ENCODE measurements at regions not wholly inside any gene's neighbourhood (a gene's known extent, or its start where the extent isn't known, plus 50 kb on each side); places are given as distances from the start of the nearest gene placed in this dataset.

DNA sequence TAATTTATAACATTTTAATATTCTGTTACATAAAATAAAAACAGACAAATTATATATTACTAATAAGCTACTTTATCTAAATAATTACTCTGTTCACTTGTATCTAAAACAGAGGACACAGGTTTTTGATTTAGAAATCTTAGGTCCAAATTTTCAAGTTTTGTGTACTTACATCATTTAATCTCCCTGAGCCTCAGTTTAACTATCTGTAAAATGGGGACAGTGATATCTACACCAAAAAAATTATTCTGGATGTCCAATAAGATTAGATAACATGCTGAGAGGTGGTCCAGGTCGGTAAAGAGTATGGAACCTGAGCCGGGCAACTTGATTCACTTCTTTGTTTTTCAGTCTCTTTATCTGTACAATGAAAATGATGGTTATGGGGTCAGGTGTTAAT lies 263.8 kb upstream of the CDIN1 start:
- no peak for DNase-seq

DNA sequence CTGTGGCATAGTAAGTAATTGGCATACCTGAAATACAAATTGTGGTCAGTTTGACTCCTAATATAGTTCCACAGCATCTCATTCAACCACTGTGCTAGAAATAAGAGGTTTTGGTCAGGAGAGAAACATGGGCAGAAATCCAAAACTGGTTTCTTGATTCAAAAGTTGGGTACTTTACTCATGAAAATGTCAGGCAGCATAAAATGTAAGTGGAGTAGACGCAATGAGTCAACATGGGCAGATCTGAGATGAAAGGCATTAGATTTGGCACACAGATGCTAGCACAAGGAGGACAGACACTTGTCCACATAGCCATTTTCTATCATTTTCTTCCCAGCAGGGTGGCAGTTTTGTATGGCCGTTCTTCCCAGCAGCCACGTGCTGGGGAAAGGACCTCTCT lies 255.8 kb upstream of the CDIN1 start:
- no peak for DNase-seq

DNA sequence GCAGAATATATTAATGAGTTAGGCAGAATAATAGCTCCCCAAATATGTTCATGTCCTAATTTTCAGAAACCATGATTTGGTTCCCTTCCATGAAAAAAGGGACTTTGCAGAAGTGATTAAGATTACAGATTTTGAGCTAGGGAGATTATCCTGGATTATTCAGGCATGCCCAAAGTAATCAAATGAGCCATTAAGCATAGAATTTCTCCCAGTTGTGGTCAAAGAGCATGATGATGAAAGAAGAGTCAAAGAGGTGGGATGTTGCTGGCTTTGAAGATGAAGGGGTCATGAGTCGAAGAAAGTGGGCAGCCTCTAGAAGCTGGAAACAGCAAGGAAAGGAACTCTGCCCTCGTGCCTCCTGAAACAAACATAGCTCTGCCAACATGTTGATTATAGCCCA lies 254.2 kb upstream of the CDIN1 start:
- no peak for DNase-seq

GRCh38 chr15:36329592-36329991 lies 249.8 kb upstream of the CDIN1 start:
- DNase-seq: no peak

- DNase-seq: no peak
Measured at GRCh38 chr15:36330598-36330997, 248.8 kb upstream of the CDIN1 start.

DNA sequence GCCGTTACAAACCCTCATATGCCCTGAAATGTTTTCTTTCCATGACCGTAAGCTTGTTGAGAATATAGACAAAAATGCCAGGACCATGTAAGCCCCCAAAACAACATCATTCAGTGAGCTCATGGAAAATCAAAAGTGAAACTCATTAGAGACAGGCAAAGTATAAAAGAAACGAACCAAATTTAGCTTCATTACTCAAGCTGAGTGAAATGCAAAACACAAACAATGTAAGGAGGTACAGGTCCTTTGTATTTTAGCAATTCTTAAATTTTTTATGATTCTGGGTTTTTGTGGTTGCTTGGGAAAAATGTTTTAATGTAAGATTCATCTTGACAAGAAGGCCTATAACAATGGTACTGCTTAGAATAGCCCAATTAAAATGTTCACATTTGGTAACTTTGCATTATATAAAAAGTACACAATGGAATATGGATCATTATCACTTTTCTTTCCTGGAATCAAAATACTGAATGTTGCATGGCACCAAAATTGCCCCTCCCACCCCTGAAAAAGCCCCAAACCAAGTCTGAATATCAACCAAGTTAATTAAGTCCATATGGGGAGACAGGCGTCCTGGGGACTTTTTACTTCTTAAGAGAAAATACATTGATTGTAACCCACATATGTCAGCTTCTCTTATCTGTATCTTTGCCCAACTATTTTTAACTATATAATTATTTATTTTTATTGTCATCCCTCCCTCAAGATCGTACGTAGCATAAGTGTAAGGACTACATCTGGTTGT lies 247.7 kb upstream of the CDIN1 start:
- DNase-seq: no peak

GRCh38 chr15:36332301-36332700 lies 247.1 kb upstream of the CDIN1 start:
- DNase-seq: no peak

- DNase-seq: no peak
Measured at GRCh38 chr15:36332896-36333295, 246.5 kb upstream of the CDIN1 start.

GRCh38 chr15:36334059-36334458 lies 245.4 kb upstream of the CDIN1 start:
- no peak for DNase-seq

- DNase-seq: no peak
Measured at GRCh38 chr15:36335224-36335623, 244.2 kb upstream of the CDIN1 start.

- no peak for DNase-seq
Measured at GRCh38 chr15:36335659-36336058, 243.8 kb upstream of the CDIN1 start.

GRCh38 chr15:36344887-36345286 lies 234.5 kb upstream of the CDIN1 start:
- no peak for DNase-seq

- DNase-seq: no peak
Measured at GRCh38 chr15:36347272-36347858, 232.1 kb upstream of the CDIN1 start.

DNA sequence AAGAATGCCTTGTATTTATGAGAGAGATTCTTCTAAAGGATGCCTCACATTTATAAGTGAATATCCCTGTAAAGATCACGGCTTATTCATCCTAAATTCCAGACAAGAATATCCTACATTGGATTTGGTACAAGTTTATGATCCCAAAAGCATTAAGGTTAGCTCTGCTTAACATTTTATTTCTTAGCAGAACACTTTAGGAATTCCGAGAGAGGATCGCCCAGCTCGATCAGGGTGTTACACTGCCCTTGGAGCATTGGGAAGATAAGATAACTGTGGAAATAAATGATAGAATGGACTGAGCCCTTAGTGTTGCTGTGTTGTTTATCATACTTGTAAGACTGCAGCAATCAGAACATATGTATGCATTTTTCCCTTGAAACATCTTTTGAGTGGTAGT lies 223.0 kb upstream of the CDIN1 start:
- no peak for DNase-seq

GRCh38 chr15:36356978-36357601 lies 222.3 kb upstream of the CDIN1 start:
- DNase-seq: no peak

GRCh38 chr15:36358094-36358493 lies 221.3 kb upstream of the CDIN1 start:
- no peak for DNase-seq

GRCh38 chr15:36358523-36358922 lies 220.9 kb upstream of the CDIN1 start:
- no peak for DNase-seq

- no peak for DNase-seq
Measured at GRCh38 chr15:36359286-36359685, 220.1 kb upstream of the CDIN1 start.

GRCh38 chr15:36361351-36361870 lies 218.0 kb upstream of the CDIN1 start:
- DNase-seq: no peak

- DNase-seq: no peak
Measured at GRCh38 chr15:36362509-36362915, 216.9 kb upstream of the CDIN1 start.

- no peak for DNase-seq
Measured at GRCh38 chr15:36363335-36363734, 216.1 kb upstream of the CDIN1 start.

GRCh38 chr15:36364377-36364776 lies 215.0 kb upstream of the CDIN1 start:
- no peak for DNase-seq

DNA sequence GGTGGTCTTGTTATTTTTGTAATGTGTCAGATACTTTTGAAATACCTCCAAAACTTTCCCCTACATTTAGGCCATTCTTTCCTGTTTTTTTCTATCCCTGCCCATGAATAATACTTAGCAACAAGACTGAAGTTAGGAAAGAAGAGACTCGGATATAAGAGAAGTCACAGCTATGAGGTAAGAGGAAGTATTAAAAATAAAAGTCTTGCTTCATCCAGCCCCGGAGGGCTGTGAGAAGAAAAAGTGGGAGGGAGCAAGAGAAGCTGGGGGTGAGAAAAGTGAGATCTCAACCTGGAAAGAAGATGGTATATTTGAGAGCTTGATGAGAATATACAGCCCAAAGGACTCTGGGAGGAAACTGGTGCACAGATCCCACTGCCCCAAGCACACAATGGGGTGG lies 213.5 kb upstream of the CDIN1 start:
- DNase-seq: no peak

- no peak for DNase-seq
Measured at GRCh38 chr15:36370051-36370730, 209.2 kb upstream of the CDIN1 start.
